ENCODE measurements at regions not wholly inside any gene's neighbourhood (a gene's known extent, or its start where the extent isn't known, plus 50 kb on each side); places are given as distances from the start of the nearest gene placed in this dataset.
"Not testable (repeated sequence)": the region's sequence is repeated elsewhere in the genome, so short reads cannot be mapped to it uniquely, and the experiment has no call there.

GRCh38 chr6:50968246-50968645 is 149.6 kb downstream of the TFAP2B start:
- WGBS (ENCODE audit: insufficient coverage), result no CpG with 5 or more reads among the region's 5 CpGs
- not testable (repeated sequence) for H3K27me3 Mint-ChIP-seq

GRCh38 chr6:50970908-50971307 is 152.2 kb downstream of the TFAP2B start:
- H3K36me3 ChIP-seq (ENCODE audit: control insufficient read depth in 2 of 2, extremely low read depth in 1 of 2, insufficient read depth in 1 of 2, low read length in 1 of 2), result no peaks in the 10 kb centered on the region
- Mint-ChIP-seq H3K9me3 (peaks cover 7 to 11% (median 9%) of the 10 kb centered on the region in 3 donors), H3K4me3 (no peak overlapping the region), H3K36me3 (no peaks in the 10 kb centered on the region), H3K27me3 (no peaks in the 10 kb centered on the region), H3K4me1 (no peaks in the 10 kb centered on the region), H3K27ac (no peak overlapping the region)
- ChIA-PET CTCF (no interaction called here), POLR2A (interaction anchor here in 1 of 2 donors (0.7 kb wide), 1 partner anchor 90 kb away, joined by 12 read pairs; no protein-coding TSS in a partner anchor)
- no peaks in the 10 kb centered on the region for H3K4me1 ChIP-seq (ENCODE audit: control insufficient read depth in 1 of 2, extremely low read depth in 1 of 2, insufficient read depth in 2 of 2, low read length in 2 of 2)
- no CpG with 5 or more reads among the region's 1 CpG for WGBS (ENCODE audit: insufficient coverage)
- no peaks in the 10 kb centered on the region for H3K9me3 ChIP-seq
- H3K27ac ChIP-seq (ENCODE audit: low read length), result no peak overlapping the region
- H3K4me3 ChIP-seq (ENCODE audit: control insufficient read depth in 1 of 2, extremely low read depth in 1 of 2, low read length in 1 of 2), result no peak overlapping the region
- DNase-seq (no peak), ATAC-seq (replicated peaks in 1 of 4) (no peak)
- no peaks in the 10 kb centered on the region for H3K27me3 ChIP-seq (replicated peaks in 1 of 2; ENCODE audit: control insufficient read depth in 2 of 2, extremely low read depth in 1 of 2, insufficient read depth in 2 of 2, low read length in 1 of 2)

More at GRCh38 chr6:50968246-50968645, 149.6 kb downstream of the TFAP2B start:
- peaks cover 4 to 14% (median 10%) of the 10 kb centered on the region in 3 donors for H3K9me3 Mint-ChIP-seq
- ATAC-seq (replicated peaks in 1 of 4); H3K36me3 Mint-ChIP-seq; H3K4me1 Mint-ChIP-seq; H3K9me3 ChIP-seq; H3K4me3 Mint-ChIP-seq; H3K27ac Mint-ChIP-seq; H3K36me3 ChIP-seq (ENCODE audit: control insufficient read depth in 2 of 2, extremely low read depth in 1 of 2, insufficient read depth in 1 of 2, low read length in 1 of 2); H3K4me3 ChIP-seq (ENCODE audit: control insufficient read depth in 1 of 2, extremely low read depth in 1 of 2, low read length in 1 of 2); CTCF ChIA-PET; POLR2A ChIA-PET; DNase-seq; H3K4me1 ChIP-seq (ENCODE audit: control insufficient read depth in 1 of 2, extremely low read depth in 1 of 2, insufficient read depth in 2 of 2, low read length in 2 of 2); H3K27ac ChIP-seq (ENCODE audit: low read length); H3K27me3 ChIP-seq (replicated peaks in 1 of 2; ENCODE audit: control insufficient read depth in 2 of 2, extremely low read depth in 1 of 2, insufficient read depth in 2 of 2, low read length in 1 of 2): not testable (repeated sequence)

GRCh38 chr6:50973464-50973863 is 154.8 kb downstream of the TFAP2B start:
- no peak for ATAC-seq (replicated peaks in 1 of 4)
- WGBS (ENCODE audit: insufficient coverage), result 90% methylated on average over 2 of the region's 2 CpGs
- Mint-ChIP-seq H3K36me3 (no peaks in the 10 kb centered on the region), H3K4me1 (no peaks in the 10 kb centered on the region), H3K4me3 (no peak overlapping the region), H3K27ac (no peak overlapping the region), H3K9me3 (peaks cover 8 to 13% (median 9%) of the 10 kb centered on the region in 3 donors), H3K27me3 (no peaks in the 10 kb centered on the region)
- ChIA-PET CTCF (no interaction called here), POLR2A (no interaction called here)
- H3K27me3 ChIP-seq (replicated peaks in 1 of 2; ENCODE audit: control insufficient read depth in 2 of 2, extremely low read depth in 1 of 2, insufficient read depth in 2 of 2, low read length in 1 of 2), result no peaks in the 10 kb centered on the region
- H3K36me3 ChIP-seq (ENCODE audit: control insufficient read depth in 2 of 2, extremely low read depth in 1 of 2, insufficient read depth in 1 of 2, low read length in 1 of 2), result no peaks in the 10 kb centered on the region
- no peak for DNase-seq
- no peak overlapping the region for H3K4me3 ChIP-seq (ENCODE audit: control insufficient read depth in 1 of 2, extremely low read depth in 1 of 2, low read length in 1 of 2)
- H3K4me1 ChIP-seq (ENCODE audit: control insufficient read depth in 1 of 2, extremely low read depth in 1 of 2, insufficient read depth in 2 of 2, low read length in 2 of 2), result no peaks in the 10 kb centered on the region
- H3K9me3 ChIP-seq, result no peaks in the 10 kb centered on the region
- no peak overlapping the region for H3K27ac ChIP-seq (ENCODE audit: low read length)

DNA sequence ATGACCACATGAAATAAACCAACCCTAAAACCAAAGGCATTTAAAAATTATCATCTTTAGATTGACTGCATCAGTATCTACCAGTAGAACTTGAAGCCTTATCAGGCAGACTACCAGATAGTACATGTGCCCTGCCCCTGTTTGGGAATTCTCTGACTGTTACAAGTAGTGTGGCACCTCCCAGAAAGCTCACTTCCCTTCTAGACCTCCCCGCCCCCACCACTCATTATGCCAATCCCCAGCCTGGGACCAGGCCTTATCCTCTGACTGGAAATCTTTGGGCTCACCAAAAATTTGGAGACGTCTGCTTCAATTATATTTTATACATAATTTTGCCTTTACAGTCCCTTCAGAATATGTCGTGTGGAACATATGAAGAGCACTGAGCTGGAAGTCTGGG is 155.6 kb downstream of the TFAP2B start:
- H3K27ac Mint-ChIP-seq, result no peak overlapping the region
- WGBS (ENCODE audit: insufficient coverage), result no CpG with 5 or more reads among the region's 3 CpGs
- H3K27me3 Mint-ChIP-seq, result no peaks in the 10 kb centered on the region
- CTCF ChIA-PET, result no interaction called here
- Histone ChIP-seq H3K9me3 (no peaks in the 10 kb centered on the region), H3K27ac (ENCODE audit: low read length) (no peak overlapping the region), H3K4me1 (ENCODE audit: control insufficient read depth in 1 of 2, extremely low read depth in 1 of 2, insufficient read depth in 2 of 2, low read length in 2 of 2) (no peaks in the 10 kb centered on the region), H3K4me3 (ENCODE audit: control insufficient read depth in 1 of 2, extremely low read depth in 1 of 2, low read length in 1 of 2) (no peak overlapping the region), H3K36me3 (ENCODE audit: control insufficient read depth in 2 of 2, extremely low read depth in 1 of 2, insufficient read depth in 1 of 2, low read length in 1 of 2) (no peaks in the 10 kb centered on the region), H3K27me3 (replicated peaks in 1 of 2; ENCODE audit: control insufficient read depth in 2 of 2, extremely low read depth in 1 of 2, insufficient read depth in 2 of 2, low read length in 1 of 2) (no peaks in the 10 kb centered on the region)
- ATAC-seq (replicated peaks in 1 of 4) (no peak), DNase-seq (no peak)
- no peaks in the 10 kb centered on the region for H3K36me3 Mint-ChIP-seq
- POLR2A ChIA-PET, result no interaction called here
- no peaks in the 10 kb centered on the region for H3K4me1 Mint-ChIP-seq
- peaks cover 4 to 8% (median 8%) of the 10 kb centered on the region in 3 donors for H3K9me3 Mint-ChIP-seq
- H3K4me3 Mint-ChIP-seq, result no peak overlapping the region

- no peak overlapping the region for H3K4me3 Mint-ChIP-seq
Measured at GRCh38 chr6:50975216-50975615, 156.5 kb downstream of the TFAP2B start.

GRCh38 chr6:50976907-50977306 is 158.2 kb downstream of the TFAP2B start:
- WGBS (ENCODE audit: insufficient coverage), result no CpG with 5 or more reads among the region's 2 CpGs
- Histone ChIP-seq H3K36me3 (ENCODE audit: control insufficient read depth in 2 of 2, extremely low read depth in 1 of 2, insufficient read depth in 1 of 2, low read length in 1 of 2) (no peaks in the 10 kb centered on the region), H3K4me3 (ENCODE audit: control insufficient read depth in 1 of 2, extremely low read depth in 1 of 2, low read length in 1 of 2) (no peak overlapping the region), H3K9me3 (no peaks in the 10 kb centered on the region), H3K27ac (ENCODE audit: low read length) (no peak overlapping the region), H3K27me3 (replicated peaks in 1 of 2; ENCODE audit: control insufficient read depth in 2 of 2, extremely low read depth in 1 of 2, insufficient read depth in 2 of 2, low read length in 1 of 2) (no peaks in the 10 kb centered on the region), H3K4me1 (ENCODE audit: control insufficient read depth in 1 of 2, extremely low read depth in 1 of 2, insufficient read depth in 2 of 2, low read length in 2 of 2) (no peaks in the 10 kb centered on the region)
- no peaks in the 10 kb centered on the region for H3K36me3 Mint-ChIP-seq
- no peaks in the 10 kb centered on the region for H3K27me3 Mint-ChIP-seq
- H3K4me1 Mint-ChIP-seq, result no peaks in the 10 kb centered on the region
- H3K4me3 Mint-ChIP-seq, result no peak overlapping the region
- ChIA-PET CTCF (no interaction called here), POLR2A (no interaction called here)
- H3K27ac Mint-ChIP-seq, result no peak overlapping the region
- ATAC-seq (replicated peaks in 1 of 4) (no peak), DNase-seq (no peak)
- H3K9me3 Mint-ChIP-seq, result peaks cover 3 to 10% (median 8%) of the 10 kb centered on the region in 3 donors

More at GRCh38 chr6:50975216-50975615, 156.5 kb downstream of the TFAP2B start:
- no peaks in the 10 kb centered on the region for H3K9me3 ChIP-seq
- H3K27ac ChIP-seq (ENCODE audit: low read length), result no peak overlapping the region
- H3K27me3 Mint-ChIP-seq, result no peaks in the 10 kb centered on the region
- POLR2A ChIA-PET, result no interaction called here
- H3K4me1 Mint-ChIP-seq, result no peaks in the 10 kb centered on the region
- H3K4me3 ChIP-seq (ENCODE audit: control insufficient read depth in 1 of 2, extremely low read depth in 1 of 2, low read length in 1 of 2), result no peak overlapping the region
- H3K27me3 ChIP-seq (replicated peaks in 1 of 2; ENCODE audit: control insufficient read depth in 2 of 2, extremely low read depth in 1 of 2, insufficient read depth in 2 of 2, low read length in 1 of 2), result no peaks in the 10 kb centered on the region
- WGBS (ENCODE audit: insufficient coverage), result no CpG with 5 or more reads among the region's 2 CpGs
- no peaks in the 10 kb centered on the region for H3K36me3 Mint-ChIP-seq
- no peak overlapping the region for H3K27ac Mint-ChIP-seq
- no peak for ATAC-seq (replicated peaks in 1 of 4)
- H3K36me3 ChIP-seq (ENCODE audit: control insufficient read depth in 2 of 2, extremely low read depth in 1 of 2, insufficient read depth in 1 of 2, low read length in 1 of 2), result no peaks in the 10 kb centered on the region
- no peaks in the 10 kb centered on the region for H3K4me1 ChIP-seq (ENCODE audit: control insufficient read depth in 1 of 2, extremely low read depth in 1 of 2, insufficient read depth in 2 of 2, low read length in 2 of 2)
- no peak for DNase-seq
- CTCF ChIA-PET, result no interaction called here
- H3K9me3 Mint-ChIP-seq, result peaks cover 4 to 8% (median 8%) of the 10 kb centered on the region in 3 donors

DNA sequence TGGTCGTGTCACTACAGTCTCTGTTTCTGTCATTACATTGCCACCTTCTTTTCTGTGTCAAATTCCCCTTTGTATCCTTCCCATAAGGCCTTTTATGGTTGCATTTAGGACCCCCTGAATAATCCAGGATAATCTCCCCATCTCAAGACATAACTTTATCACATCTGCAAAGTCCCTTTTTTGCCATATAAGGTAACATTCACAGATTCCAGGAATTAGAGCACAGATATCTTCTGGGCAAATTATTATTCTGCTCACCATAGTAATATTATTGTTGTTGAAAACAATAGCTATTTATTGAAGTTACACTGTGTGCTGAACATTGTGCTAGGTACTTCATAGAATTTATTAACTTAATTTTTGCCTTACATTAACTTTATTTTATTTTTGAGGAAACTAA is 159.1 kb downstream of the TFAP2B start:
- H3K4me3 ChIP-seq (ENCODE audit: control insufficient read depth in 1 of 2, extremely low read depth in 1 of 2, low read length in 1 of 2), result no peak overlapping the region
- no peaks in the 10 kb centered on the region for H3K4me1 ChIP-seq (ENCODE audit: control insufficient read depth in 1 of 2, extremely low read depth in 1 of 2, insufficient read depth in 2 of 2, low read length in 2 of 2)
- no peaks in the 10 kb centered on the region for H3K27me3 ChIP-seq (replicated peaks in 1 of 2; ENCODE audit: control insufficient read depth in 2 of 2, extremely low read depth in 1 of 2, insufficient read depth in 2 of 2, low read length in 1 of 2)
- ChIA-PET CTCF (no interaction called here), POLR2A (no interaction called here)
- WGBS (ENCODE audit: insufficient coverage), result 60% methylated on average over 1 of the region's 1 CpG
- Mint-ChIP-seq H3K9me3 (peaks cover 3 to 8% (median 7%) of the 10 kb centered on the region in 3 donors), H3K27ac (no peak overlapping the region), H3K36me3 (no peaks in the 10 kb centered on the region), H3K27me3 (no peaks in the 10 kb centered on the region), H3K4me3 (no peak overlapping the region), H3K4me1 (no peaks in the 10 kb centered on the region)
- ATAC-seq (replicated peaks in 1 of 4) (no peak), DNase-seq (no peak)
- H3K27ac ChIP-seq (ENCODE audit: low read length), result no peak overlapping the region
- H3K36me3 ChIP-seq (ENCODE audit: control insufficient read depth in 2 of 2, extremely low read depth in 1 of 2, insufficient read depth in 1 of 2, low read length in 1 of 2), result no peaks in the 10 kb centered on the region
- H3K9me3 ChIP-seq, result no peaks in the 10 kb centered on the region

Data from T-cell (primary cell).